ENCODE measurements at regions not wholly inside any gene's neighbourhood (a gene's known extent, or its start where the extent isn't known, plus 50 kb on each side); places are given as distances from the start of the nearest gene placed in this dataset.

DNA sequence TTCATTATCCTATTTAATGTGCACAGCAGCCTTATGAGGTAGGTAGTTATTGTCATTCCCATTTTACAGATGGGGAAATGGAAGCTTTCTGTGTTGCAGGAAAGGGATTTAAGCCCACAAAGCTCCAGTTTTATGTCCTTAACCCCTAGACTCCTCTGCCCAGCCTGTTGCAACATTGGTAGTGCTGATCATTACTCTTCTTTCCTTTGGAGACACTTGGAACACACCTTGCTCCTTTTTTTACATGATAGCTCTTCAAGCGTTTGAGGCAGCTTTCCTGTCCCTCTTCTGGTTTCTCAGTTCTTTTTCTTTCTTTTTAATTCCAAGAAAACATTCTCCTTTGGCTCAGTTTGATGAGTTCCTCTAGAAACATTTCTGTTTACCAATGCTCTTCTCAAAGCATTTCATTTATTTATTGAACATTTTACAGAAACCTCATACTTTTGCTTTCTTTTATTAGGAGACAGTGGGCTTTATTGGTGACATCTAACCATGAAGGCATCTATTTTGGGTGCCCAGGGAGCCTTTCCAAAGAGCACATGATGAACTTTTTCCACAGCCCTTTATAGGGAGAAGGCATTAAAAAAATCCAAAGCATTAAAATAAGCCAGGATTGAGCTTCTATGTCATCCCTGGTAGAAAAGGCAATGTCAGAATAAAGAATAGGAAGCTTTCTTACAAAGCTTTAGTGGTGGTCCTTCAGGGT is 218.0 kb downstream of the TMEM38B start:
- no peak for DNase-seq (ENCODE audit: low spot score)
- CTCF ChIA-PET (ENCODE audit: unreplicated experiment) = no interaction called here
- H3K9me2 ChIP-seq (ENCODE audit: insufficient read depth, low read length) = no peaks in the 10 kb centered on the region
- no peak overlapping the region for H3K27ac ChIP-seq (ENCODE audit: low read depth, low read length, poor library complexity, severe bottlenecking)
- no peaks in the 10 kb centered on the region for H3K9me3 ChIP-seq (ENCODE audit: low read length)
- no peaks in the 10 kb centered on the region; the same call in 1 of the 2 replicates for H4K20me1 ChIP-seq (ENCODE audit: insufficient read depth, low read length)
- POLR2A ChIA-PET = interaction anchor here (0.6 kb wide), 1 partner anchor 474 kb away, joined by 3 read pairs; no protein-coding TSS in a partner anchor
- no peak overlapping the region for H2AFZ ChIP-seq (ENCODE audit: low read length)
- TF ChIP-seq, protein P1, sequence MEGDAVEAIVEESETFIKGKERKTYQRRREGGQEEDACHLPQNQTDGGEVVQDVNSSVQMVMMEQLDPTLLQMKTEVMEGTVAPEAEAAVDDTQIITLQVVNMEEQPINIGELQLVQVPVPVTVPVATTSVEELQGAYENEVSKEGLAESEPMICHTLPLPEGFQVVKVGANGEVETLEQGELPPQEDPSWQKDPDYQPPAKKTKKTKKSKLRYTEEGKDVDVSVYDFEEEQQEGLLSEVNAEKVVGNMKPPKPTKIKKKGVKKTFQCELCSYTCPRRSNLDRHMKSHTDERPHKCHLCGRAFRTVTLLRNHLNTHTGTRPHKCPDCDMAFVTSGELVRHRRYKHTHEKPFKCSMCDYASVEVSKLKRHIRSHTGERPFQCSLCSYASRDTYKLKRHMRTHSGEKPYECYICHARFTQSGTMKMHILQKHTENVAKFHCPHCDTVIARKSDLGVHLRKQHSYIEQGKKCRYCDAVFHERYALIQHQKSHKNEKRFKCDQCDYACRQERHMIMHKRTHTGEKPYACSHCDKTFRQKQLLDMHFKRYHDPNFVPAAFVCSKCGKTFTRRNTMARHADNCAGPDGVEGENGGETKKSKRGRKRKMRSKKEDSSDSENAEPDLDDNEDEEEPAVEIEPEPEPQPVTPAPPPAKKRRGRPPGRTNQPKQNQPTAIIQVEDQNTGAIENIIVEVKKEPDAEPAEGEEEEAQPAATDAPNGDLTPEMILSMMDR (conservative IDR thresholded peaks at IDR 0.05; ENCODE audit: low read length) = no peak
- no peak for TF ChIP-seq EZH2phosphoT487 (IDR thresholded peaks at IDR 0.05; ENCODE audit: borderline replicate concordance, low read depth, low read length)
- no TSS peak for BruUV-seq (replicated peaks)
- no peak overlapping the region for H3K4me2 ChIP-seq (ENCODE audit: low read length)
- intact Hi-C loops (cut with micrococcal nuclease; ENCODE audit: unreplicated experiment) = no loop called here
- H3K4me1 ChIP-seq (ENCODE audit: insufficient read depth, low read length, poor library complexity, severe bottlenecking) = no peaks in the 10 kb centered on the region
- H3K36me3 ChIP-seq (ENCODE audit: insufficient read depth, low read length) = no peaks in the 10 kb centered on the region
- H3K79me2 ChIP-seq (ENCODE audit: insufficient read depth, low read depth, low read length) = no peaks in the 10 kb centered on the region
- H3K4me3 ChIP-seq (ENCODE audit: low read depth, low read length, poor library complexity, severe bottlenecking) = no peak overlapping the region

DNA sequence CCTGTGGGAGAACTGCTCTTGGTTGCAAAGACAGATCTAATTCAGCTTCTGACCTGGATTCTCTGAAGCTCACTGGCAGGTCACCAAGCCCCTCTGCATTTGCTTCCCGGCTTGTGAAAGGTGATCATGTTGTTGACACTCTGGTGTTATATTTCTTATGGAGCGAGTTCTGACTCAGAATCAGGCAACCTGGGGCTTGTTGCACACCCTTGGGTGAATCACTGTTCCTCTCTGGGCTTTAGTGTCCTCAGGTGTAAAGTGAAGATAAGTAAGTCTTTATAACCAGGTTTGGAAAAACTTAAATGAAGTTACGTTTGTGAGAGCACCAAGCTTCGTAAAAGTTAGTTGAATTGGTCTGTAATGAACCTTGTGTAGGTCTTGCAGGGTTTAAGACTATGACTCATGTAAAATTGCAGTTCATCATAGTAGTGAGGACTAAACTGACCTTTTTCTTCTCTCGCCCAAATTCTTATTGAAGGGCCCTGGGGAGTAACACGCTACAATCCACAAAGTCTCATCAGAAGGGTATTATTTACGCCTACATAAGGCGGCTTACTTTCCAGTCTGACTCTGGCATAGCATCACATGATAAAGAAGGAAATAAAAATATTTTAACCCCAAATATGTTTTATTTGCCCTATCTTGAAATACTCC is 218.6 kb downstream of the TMEM38B start:
- intact Hi-C loops (cut with micrococcal nuclease; ENCODE audit: unreplicated experiment) = no loop called here
- Histone ChIP-seq H3K4me1 (ENCODE audit: insufficient read depth, low read length, poor library complexity, severe bottlenecking) (no peaks in the 10 kb centered on the region), H3K9me2 (ENCODE audit: insufficient read depth, low read length) (no peaks in the 10 kb centered on the region), H3K27ac (ENCODE audit: low read depth, low read length, poor library complexity, severe bottlenecking) (no peak overlapping the region), H3K4me3 (ENCODE audit: low read depth, low read length, poor library complexity, severe bottlenecking) (no peak overlapping the region), H2AFZ (ENCODE audit: low read length) (no peak overlapping the region), H3K79me2 (ENCODE audit: insufficient read depth, low read depth, low read length) (no peaks in the 10 kb centered on the region), H3K4me2 (ENCODE audit: low read length) (no peak overlapping the region), H3K36me3 (ENCODE audit: insufficient read depth, low read length) (no peaks in the 10 kb centered on the region), H4K20me1 (ENCODE audit: insufficient read depth, low read length) (no peaks in the 10 kb centered on the region; the same call in 1 of the 2 replicates), H3K9me3 (ENCODE audit: low read length) (no peaks in the 10 kb centered on the region)
- no peak for DNase-seq (ENCODE audit: low spot score)
- TF ChIP-seq, protein P1 (conservative IDR thresholded peaks at IDR 0.05; ENCODE audit: low read length) = no peak
- no peak for TF ChIP-seq EZH2phosphoT487 (IDR thresholded peaks at IDR 0.05; ENCODE audit: borderline replicate concordance, low read depth, low read length)
- ChIA-PET CTCF (ENCODE audit: unreplicated experiment) (no interaction called here), POLR2A (no interaction called here)
- no TSS peak for BruUV-seq (replicated peaks)
